NOMO-1 treated with DMSO at 0.1 percent for 48 hours (cell line): ENCODE measurements at regions not wholly inside any gene's neighbourhood (a gene's known extent, or its start where the extent isn't known, plus 50 kb on each side); places are given as distances from the start of the nearest gene placed in this dataset.
A peak's percentile ranks its signal among the peaks of the same experiment; 100 is the strongest.

Source experiments
- DNase-seq: peaks from one replicate; lab custom pipeline; 2025; ENCODE audit not compliant: unreplicated experiment; lab: John Stamatoyannopoulos, UW

DNA sequence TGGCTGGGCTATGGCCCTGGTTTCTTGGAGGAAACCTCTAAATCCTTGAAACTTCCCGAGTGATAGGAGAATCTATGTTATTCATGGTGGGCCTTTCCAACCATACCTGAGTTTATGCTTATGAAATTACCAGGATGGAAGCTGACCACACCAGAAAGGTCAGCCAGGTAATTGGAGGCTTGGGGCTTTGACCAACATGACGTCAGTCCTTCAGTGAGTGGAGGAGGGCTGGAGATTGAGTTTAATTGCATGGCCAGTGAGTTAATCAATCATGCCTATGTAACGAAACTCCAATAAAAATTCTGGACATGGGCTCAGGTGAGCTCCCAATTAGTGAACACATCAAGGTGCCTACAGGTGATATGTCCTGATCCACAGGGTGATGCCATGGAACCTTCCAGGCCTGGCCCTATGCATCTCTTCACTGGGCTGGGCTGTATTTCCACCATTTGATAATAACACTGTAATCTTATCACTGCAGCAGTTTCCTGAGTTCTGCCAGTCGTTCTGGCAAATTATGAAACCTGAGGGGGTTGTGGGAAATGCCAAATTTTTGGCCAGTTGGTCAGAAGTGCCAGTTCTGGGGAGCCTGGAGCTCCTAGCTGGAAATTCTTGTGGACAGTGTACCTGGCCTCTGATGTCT is 106.5 kb downstream of the CDH26 start:
- no peak for DNase-seq

DNA sequence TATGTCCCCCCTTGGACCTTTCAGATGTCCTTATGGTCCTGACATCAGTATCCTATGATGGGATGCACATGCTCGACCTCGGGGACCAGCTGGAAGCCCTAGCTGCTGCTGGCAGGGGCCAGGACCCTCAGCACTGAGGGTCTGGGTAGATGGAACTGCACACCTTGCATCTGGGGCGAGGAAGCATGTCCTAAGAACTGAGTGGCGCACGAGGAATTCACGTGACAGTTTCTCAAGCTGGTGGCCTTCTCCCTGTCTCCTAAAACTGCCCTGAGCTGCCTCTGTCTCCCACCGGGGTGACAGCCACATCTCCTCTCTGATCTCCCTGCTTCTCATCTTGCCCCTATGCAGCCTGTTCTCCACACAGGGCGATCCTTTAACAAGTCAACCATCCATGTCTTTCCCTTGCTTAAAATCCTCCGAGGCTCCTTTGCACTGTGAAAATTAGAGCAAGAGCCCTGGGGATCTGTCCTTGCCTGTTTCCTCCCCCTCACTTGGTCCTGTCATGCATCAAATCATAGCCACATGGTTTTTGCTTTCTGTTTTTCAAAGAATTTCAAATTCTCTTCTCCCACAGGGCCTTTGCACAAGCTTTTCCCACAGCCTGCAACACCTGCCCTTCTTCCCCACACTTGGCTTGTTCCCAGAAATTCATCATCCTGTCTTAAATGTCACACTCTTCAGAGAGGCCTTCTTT is 107.7 kb downstream of the CDH26 start:
- no peak for DNase-seq

DNA sequence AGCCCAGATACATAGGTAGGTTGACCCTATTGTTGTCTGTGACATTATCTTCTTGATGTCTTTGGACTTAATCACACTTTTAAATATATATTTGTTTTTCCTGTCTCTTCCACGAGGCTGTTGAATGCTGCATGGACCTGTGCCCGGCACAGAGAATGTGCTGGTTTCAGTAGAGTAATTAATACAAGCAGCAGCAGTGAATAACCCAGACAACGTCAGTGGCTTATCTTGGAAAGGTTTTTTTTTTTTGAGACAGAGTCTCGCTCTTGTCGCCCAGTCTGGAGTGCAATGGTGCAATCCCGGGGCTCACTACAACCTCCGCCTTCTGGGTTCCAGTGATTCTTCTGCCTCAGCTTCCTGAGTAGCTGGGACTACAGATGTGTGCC is 108.2 kb downstream of the CDH26 start:
- no peak for DNase-seq

DNA sequence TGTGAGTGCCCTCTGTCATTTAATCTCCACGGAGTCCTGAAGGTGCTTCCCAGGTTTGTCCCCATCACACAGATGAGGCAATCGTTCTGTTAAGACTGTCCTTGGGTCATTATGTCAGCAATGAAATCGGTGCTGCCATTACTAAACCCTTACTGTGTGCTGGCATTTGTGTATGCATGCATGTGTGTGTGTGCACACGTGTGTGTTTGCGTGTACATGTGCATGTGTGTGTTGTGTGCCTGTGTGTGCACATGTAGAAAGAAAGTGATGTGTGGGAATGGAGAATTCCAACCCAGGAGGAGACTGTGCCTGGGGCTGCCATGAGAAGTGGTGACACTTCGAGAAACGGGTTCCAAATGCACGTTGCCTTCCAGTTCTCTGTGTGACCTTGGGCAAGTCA is 110.3 kb downstream of the CDH26 start:
- DNase-seq = no peak

DNA sequence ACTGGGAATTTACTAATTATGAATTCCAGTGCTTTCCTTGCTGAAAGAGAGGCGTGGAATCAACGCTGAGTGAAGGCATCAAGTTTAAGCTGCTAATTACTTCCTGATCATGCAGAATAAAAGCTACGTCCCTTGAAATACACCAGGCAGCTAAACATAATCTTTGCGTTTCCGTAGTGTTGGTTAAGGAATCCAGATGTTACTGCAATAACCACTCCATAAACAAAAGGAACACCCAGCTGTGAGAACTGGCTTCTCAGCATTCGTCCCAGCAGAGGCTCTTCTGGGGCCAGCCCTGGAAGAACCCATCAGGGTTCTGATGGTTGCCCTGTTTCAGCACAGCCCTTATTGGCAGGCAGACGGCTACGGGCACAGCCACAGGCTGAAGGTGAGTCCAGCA is 111.4 kb downstream of the CDH26 start:
- DNase-seq = no peak

DNA sequence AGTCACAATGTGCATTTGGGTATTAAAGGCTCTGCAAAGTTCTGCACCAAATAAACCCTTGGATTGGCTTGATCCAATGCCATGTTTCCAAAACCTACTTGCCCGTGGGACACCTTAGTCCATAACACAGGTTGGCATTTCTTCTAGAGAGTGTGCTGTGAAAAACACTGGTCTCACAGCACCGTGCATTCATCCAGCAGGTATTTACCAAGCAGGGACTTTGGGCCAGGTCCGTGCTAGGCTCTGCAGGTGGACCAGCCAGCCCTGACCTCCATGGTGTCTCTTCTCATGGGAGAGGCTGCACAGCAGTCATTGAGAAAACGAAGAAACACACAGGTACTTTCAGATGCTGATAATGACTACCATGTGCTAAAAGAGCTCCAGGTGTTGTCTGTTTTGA is 112.6 kb downstream of the CDH26 start:
- no peak for DNase-seq

DNA sequence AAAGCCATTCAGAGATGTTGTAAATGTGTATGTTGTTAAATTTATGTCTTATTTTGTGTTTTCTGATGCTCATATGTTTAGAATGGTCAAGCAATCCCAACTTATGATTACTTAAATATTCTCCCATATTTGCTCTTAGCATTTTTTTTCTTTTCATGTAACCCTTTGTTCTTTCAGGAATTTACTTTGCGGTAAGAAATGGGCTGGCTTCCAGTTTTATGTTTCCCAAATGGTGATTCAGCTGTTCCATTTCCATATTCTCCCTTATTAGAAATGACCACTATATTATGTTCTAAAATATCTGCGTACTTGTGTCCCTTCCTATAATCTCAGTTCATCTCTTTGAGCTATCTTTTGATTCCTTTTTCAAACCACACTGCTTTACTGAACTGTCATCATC is 113.7 kb downstream of the CDH26 start:
- DNase-seq = no peak

DNA sequence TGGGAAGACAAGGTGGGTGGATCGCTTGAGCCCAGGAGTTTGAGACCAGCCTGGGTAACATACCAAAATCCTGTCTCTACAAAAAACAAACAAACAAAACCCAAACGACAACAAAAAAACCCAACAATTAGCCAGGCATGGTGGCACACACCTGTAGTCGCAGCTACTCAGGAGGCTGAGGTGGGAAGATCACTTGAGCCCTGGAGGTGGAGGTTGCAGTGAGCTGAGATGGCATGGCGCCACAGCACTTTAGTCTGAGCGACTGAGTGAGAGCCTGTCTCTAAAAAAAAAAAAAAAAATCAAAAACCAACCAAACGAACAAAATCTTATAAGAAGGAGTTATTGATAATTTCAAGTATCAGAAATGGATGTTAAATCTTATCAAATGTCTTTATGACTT is 114.9 kb downstream of the CDH26 start:
- DNase-seq = no peak

DNA sequence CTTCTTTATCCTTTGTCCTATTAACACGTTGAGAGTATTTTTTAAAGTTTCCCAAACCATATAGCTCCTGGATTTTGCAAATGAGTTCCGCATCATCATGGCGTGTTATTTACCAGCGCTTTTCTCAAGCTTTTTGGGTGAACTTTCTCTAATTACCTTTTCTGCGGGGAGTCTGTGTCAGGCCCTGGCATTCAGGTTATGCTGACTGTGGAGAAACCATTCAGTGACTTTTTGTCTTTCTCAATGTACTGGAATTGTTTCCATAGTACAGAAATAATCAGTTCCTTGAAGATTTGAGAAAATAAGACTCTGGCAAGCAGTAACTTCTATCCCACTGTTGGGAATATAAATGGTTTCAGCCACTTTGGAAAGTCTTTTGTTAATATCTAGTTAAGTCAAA is 115.3 kb downstream of the CDH26 start:
- DNase-seq = no peak

DNA sequence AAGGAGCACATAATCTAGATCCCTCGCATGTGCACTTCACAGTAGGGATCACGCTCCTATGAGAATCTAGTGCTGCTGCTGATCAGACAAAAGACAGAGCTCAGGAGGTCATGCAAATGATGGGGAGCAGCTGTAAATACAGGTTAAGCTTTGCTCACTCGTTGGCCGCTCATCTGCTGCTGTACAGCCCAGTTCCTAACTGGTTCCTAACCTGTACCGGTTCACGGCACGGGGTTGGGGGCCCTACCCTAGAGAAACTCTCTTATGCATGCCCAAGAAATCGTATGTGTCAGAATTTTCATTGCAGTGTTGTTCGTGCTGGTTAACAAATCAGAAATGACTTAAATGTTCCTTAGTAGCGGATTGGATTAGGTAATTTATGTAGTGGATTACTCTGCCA is 116.1 kb downstream of the CDH26 start:
- DNase-seq = no peak

DNA sequence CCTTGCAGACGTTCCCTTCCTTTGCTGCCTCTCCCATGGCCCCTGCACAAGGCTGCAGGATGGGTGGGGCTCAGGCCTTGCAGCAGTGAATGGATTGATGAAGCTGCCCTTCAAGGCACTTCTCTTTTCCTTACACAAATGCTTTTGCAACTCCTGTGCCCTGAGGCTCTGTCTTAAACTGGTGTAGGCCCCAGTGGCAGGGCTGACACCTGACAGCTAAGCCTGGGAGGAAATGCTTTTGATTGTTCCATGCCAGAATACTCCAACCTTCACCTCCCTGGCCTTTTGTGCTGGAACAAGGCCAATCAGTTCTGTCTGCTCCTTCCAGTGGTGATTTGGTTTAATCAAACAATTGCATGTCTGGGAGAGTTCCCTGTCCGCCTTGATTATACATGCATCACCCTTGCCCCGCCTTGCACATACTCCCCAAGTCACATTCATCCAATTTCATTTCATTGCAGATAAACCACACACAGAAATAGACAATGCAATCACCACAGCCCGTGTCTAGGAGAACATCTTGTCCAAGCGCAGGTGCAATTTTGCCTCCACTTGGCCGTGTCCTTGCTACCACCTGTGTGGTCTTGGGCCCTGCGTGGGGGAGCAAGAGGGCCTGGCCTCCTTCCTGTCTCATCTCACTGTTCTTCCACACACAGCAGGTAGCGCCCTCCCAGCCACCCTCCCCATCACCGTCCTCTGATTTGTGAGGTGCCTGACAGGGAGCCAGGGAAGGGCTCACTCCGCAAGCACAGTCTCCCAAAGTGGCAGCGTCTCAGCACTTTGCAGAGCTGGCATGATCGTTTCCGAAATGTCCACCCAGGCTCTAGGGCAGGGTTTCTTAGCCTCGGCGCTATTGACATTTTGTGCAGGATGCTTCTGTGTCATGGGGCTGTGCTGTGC is 120.4 kb downstream of the CDH26 start:
- DNase-seq = peak; percentile 83

DNA sequence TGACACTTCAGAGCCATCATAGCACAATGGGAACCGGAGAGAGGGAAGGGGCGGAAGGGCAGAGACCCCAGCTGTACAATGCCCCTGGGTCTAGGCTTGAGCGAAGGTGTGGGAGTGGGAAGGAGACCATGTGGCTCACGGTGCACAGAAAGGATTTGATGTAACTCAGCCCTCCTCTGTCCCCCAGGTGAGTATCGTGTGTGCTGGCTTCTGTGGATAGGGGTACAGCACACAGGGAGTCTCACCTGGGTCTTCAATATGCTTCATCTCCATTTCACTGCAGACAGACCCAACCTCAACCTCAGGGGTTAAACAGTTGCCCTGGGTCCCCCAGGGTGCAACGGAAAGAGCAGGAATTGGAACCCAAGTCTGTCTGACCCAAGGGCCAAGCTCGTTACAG is 122.2 kb downstream of the CDH26 start:
- no peak for DNase-seq

DNA sequence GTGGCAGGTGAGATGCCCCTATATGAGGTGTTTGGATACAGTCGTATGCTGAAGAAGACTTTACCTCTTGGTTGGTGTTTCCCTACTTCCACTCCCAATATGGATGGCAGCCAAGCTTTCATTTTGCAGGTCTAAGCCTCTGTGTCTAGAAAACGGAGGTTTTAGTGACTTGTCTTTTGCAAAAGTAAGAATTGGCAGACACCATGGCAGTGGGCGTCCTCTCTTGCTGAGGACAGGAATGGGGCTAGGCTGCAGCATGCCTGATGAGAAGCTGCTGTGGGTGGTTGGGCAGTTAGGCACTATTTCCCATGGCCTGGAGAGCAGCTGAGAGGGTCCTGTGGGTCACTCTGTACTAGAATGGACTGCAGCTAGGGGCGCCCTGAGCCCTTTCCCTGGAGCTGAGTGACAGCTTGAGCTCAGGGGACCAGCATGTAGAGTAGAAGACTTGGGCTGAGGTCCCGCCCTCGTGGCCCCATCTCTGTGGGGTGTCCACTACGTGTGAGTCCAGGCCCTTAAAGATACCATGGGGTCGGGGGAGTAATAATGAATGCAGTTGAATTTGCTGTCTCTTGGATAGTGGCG is 127.4 kb downstream of the CDH26 start:
- DNase-seq = no peak

DNA sequence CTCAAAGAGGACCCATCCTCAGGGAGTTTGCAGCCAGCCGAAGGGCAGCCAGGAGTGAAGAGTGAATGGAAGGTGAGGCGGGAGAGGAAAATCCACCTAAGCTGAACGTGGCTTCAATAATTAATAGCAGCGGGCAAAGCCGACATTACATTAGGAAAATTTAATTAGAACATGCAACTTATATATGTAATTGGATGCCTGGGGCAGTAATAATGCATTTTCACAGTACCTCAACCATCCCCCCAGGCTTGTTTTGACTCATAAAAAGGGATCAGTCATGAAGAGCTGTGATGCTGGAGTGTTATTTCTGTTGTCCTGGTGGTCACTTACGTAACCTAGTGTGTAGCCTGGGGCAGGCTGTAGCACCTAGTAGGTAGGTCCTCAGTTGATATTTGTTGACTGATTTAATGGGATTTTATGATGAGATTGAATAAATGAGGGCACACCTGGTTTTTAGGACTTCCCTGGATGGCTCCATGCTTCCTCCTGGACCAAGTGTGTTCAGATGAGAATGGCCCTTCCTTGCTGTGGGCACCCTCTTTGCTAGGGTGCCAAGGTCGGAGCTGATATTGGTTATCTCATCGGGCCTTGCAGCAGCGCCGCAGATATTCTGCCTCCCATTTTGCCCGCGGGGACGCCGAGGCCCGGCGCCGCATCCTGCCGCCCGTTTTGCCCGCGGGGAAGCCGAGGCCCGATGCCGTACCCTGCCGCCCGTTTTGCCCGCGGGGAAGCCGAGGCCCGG is 128.8 kb downstream of the CDH26 start:
- no peak for DNase-seq

DNA sequence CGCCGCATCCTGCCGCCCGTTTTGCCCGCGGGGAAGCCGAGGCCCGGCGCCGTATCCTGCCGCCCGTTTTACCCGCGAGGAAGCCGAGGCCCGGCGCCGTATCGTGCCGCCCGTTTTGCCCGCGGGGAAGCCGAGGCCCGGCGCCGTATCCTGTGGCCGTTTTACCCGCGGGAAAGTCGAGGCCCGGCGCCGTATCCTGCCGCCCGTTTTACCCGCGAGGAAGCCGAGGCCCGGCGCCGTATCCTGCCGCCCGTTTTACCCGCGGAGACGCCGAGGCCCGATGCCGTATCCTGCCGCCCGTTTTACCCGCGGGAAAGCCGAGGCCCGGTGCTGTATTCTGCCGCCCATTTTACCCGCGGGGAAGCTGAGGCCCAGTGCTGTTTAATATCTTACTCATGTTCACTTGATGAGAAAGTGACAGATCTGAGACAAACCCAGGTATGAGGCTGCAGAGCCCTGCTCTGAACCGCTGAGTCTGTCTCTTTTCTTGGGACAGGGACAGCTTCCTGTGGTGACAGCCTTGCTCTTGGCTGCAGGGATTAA is 129.4 kb downstream of the CDH26 start:
- no peak for DNase-seq

DNA sequence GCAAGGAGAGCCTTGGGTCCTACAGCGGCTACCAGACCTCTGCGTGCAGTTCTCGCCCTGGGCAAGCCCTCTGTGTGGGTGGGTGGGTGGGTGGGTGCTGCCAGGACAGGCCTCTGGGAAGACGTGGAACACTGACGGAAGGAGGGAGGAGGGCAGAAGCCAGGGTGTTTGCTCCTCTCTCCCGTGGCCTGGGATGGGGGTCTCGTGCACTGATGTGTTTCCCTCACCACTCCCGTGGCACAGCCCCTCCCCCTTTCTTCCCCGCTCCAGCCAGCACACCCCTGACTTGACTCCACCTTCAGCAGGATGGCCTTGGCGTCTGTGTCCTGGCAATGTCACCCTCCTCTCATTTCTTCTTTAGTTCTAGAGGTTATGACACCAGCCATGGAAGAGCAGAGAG is 130.0 kb downstream of the CDH26 start:
- no peak for DNase-seq

DNA sequence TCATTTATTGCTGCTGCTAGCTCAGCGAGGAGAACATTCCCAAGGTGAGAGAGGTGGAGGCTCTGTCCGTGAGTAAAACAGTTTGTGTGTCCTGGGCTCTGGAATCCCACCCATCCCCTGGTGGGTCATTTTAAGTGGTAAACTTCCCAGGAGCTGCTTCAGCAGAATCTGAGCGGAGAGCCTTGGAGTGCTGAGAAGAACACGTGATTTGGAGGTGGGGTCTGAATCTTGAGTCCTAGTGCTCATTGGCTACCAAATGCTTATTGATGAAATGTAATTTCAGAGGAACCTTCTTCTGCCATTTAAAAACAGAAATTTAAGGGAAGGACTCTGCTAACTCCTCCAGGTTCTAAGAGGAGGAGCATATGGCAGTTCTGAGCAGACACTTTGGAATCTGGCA is 132.4 kb downstream of the CDH26 start:
- no peak for DNase-seq

DNA sequence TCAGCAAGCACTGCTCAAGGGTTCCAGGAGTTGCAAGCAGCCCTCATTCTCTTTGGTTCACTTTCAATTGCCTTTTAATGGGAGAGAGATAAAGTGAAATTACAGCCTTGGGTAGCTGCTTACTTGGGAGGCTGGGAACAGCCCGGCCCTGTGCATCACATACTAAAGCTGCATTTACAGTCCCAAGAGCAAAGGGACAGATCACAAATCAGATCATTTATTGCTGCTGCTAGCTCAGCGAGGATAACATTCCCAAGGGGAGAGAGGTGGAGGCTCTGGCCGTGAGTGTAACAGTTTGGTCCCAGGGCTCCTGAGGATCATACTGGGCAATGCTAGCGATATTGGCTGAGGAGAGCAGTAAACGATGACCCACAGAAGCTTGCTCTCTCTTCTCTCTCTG is 133.1 kb downstream of the CDH26 start:
- no peak for DNase-seq

DNA sequence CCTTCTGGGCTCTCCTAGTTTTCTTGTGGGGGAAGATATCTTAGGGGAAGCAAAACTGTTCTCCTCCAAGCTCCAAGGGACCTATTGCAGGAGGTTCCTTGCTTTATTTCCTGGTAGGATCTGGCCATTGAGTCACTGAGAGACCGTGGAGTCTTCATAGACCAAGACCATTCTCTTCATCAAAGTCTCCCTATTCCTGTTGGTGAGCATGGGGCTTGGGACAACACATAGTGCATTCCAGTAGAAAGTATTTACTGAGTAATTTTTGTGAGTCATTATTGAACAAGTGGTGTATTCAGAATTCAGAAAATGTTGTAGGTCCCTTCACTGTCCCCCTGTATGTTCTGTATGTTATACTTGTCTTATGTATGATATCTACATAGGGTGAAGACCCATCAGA is 133.6 kb downstream of the CDH26 start:
- no peak for DNase-seq

DNA sequence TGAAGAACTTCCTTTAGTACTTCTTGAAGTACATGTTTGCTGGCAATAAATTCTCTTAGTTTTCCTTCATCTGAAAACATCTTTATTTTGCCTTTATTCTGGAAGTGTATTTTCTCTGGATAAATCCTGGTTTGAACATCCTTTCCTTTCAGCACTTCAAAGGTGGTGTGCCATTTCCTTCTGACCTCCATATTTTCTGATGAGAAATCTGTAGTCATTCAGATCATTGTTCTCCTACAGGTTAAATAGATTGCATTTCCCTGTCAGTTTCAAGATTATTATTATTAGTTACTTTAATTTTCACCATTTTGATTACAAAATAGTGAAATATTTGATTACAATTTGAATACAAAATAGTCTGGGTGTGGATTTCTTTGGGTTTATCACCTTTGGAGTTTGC is 134.5 kb downstream of the CDH26 start:
- no peak for DNase-seq

DNA sequence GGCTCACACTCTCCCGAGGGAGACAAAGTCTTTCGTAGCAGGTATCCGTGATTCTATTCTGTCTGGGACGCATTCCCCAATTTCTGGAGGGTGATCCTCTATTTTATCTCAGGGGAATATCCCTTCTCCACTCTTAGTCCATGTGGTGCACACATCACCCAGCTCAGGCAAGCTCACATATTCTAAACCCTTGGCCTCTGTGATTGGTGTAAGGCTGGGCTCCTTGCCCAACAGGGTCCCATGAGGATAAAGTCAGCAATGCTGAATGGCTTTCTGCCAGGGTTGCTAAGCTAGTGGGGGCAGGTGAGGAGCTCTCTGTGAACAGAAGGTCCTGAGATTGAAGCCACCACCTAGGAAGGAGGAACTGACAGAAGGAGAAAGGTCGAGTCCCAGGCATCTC is 137.2 kb downstream of the CDH26 start:
- no peak for DNase-seq
